H9 (cell line): ENCODE measurements at regions not wholly inside any gene's neighbourhood (a gene's known extent, or its start where the extent isn't known, plus 50 kb on each side); places are given as distances from the start of the nearest gene placed in this dataset.

Experiments
- DNase-seq: peaks from one replicate; pipeline ENCODE4 v3.0.0-alpha.2; 2017
- H2AFZ ChIP-seq: one replicate; pipeline ENCODE4 v1.6.1; 2013; ENCODE audit warnings: mild to moderate bottlenecking, low read length, control low read depth, moderate library complexity
- H2AK5ac ChIP-seq: 2 replicates; pipeline ENCODE4 v1.6.1; 2013; ENCODE audit warnings: low read length, control low read depth, mixed read lengths; ENCODE audit not compliant: insufficient read length
- H2BK120ac ChIP-seq: one replicate; pipeline ENCODE4 v1.6.1; 2013; ENCODE audit warnings: low read depth, mild to moderate bottlenecking, low read length, control low read depth, inconsistent platforms; ENCODE audit not compliant: poor library complexity, severe bottlenecking
- H2BK12ac ChIP-seq: 2 replicates; pipeline ENCODE4 v1.6.1; 2013; ENCODE audit warnings: low read length, control low read depth, mixed read lengths, low read depth; ENCODE audit not compliant: insufficient read length
- H2BK15ac ChIP-seq: 2 replicates; pipeline ENCODE4 v1.6.1; 2013; ENCODE audit warnings: low read depth, low read length, control low read depth
- H2BK20ac ChIP-seq: one replicate; pipeline ENCODE4 v1.6.1; 2013; ENCODE audit warnings: low read depth, mild to moderate bottlenecking, low read length, control low read depth, inconsistent platforms; ENCODE audit not compliant: poor library complexity, severe bottlenecking
- H2BK5ac ChIP-seq: 2 replicates; pipeline ENCODE4 v1.6.1; 2013; ENCODE audit warnings: low read length, control low read depth, mixed read lengths; ENCODE audit not compliant: insufficient read length
- H3K14ac ChIP-seq: 2 replicates; pipeline ENCODE4 v1.6.1; 2013; ENCODE audit warnings: low read length, control low read depth; ENCODE audit not compliant: insufficient read depth
- H3K18ac ChIP-seq: 2 replicates; pipeline ENCODE4 v1.6.1; 2013; ENCODE audit warnings: low read depth, mild to moderate bottlenecking, mixed read lengths, low read length, control low read depth; ENCODE audit not compliant: insufficient read length
- H3K23ac ChIP-seq: 2 replicates; pipeline ENCODE4 v1.6.1; 2013; ENCODE audit warnings: low read length, control low read depth, mixed read lengths, low read depth; ENCODE audit not compliant: insufficient read length
- H3K23me2 ChIP-seq: 2 replicates; pipeline ENCODE4 v1.6.1; 2013; ENCODE audit warnings: low read depth, mild to moderate bottlenecking, mixed read lengths, low read length, control low read depth; ENCODE audit not compliant: insufficient read length, poor library complexity, severe bottlenecking
- H3K27ac ChIP-seq: 2 replicates; pipeline ENCODE4 v1.5.1; 2013; ENCODE audit warnings: low read length, control low read depth, mixed read lengths, low read depth; ENCODE audit not compliant: insufficient read length
- H3K27me3 ChIP-seq: 2 replicates; pipeline ENCODE4 v1.6.1; 2013; ENCODE audit warnings: low read length, control low read depth, inconsistent platforms; ENCODE audit not compliant: insufficient read depth
- H3K4ac ChIP-seq: 2 replicates; pipeline ENCODE4 v1.6.1; 2013; ENCODE audit warnings: low read depth, mild to moderate bottlenecking, control low read depth, inconsistent platforms, low read length, moderate library complexity
- H3K4me1 ChIP-seq: 2 replicates; pipeline ENCODE4 v1.6.1; 2013; ENCODE audit warnings: low read length, control low read depth, inconsistent platforms; ENCODE audit not compliant: insufficient read depth
- H3K4me2 ChIP-seq: 2 replicates; pipeline ENCODE4 v1.6.1; 2013; ENCODE audit warnings: low read length, control low read depth, mixed read lengths; ENCODE audit not compliant: insufficient read length, insufficient read depth
- H3K56ac ChIP-seq: 2 replicates; pipeline ENCODE4 v1.6.1; 2013; ENCODE audit warnings: low read depth, mild to moderate bottlenecking, mixed read lengths, low read length, control low read depth; ENCODE audit not compliant: insufficient read length
- H3K79me1 ChIP-seq: 2 replicates; pipeline ENCODE4 v1.6.1; 2013; ENCODE audit warnings: low read depth, mild to moderate bottlenecking, moderate library complexity, low read length, control low read depth, inconsistent platforms; ENCODE audit not compliant: insufficient read depth, poor library complexity, severe bottlenecking
- H3K79me2 ChIP-seq: 2 replicates; pipeline ENCODE4 v1.6.1; 2013; ENCODE audit warnings: low read length, control low read depth, inconsistent platforms; ENCODE audit not compliant: insufficient read depth
- H3K9ac ChIP-seq: 2 replicates; pipeline ENCODE4 v1.6.1; 2013; ENCODE audit warnings: low read length, control low read depth, mixed read lengths; ENCODE audit not compliant: insufficient read length; ENCODE audit errors: extremely low read depth
- H3K9me3 ChIP-seq: one replicate; pipeline ENCODE4 v1.6.1; 2013; ENCODE audit warnings: low read depth, low read length, inconsistent platforms; ENCODE audit not compliant: control insufficient read depth
- H3T11ph ChIP-seq: one replicate; pipeline ENCODE4 v1.6.1; 2013; ENCODE audit warnings: mild to moderate bottlenecking, low read length, control low read depth, inconsistent platforms
- H4K20me1 ChIP-seq: one replicate; pipeline ENCODE4 v1.6.1; 2013; ENCODE audit not compliant: control insufficient read depth, insufficient read length, insufficient read depth
- H4K5ac ChIP-seq: 2 replicates; pipeline ENCODE4 v1.6.1; 2013; ENCODE audit warnings: low read depth, mild to moderate bottlenecking, mixed read lengths, low read length, control low read depth; ENCODE audit not compliant: insufficient read length
- H4K8ac ChIP-seq: replicated peaks from 2 replicates; pipeline ENCODE4 v1.6.1; 2013; ENCODE audit warnings: low read length, control low read depth, mixed read lengths, low read depth; ENCODE audit not compliant: insufficient read length
- H4K91ac ChIP-seq: 2 replicates; pipeline ENCODE4 v1.6.1; 2013; ENCODE audit warnings: low read depth, mild to moderate bottlenecking, moderate library complexity, mixed read lengths, low read length, control low read depth; ENCODE audit not compliant: insufficient read length
- H3K27ac Mint-ChIP-seq, 3 experiments: 2 replicates in 2 of 3; 3 replicates in 1 of 3; pipeline ENCODE4 v1.8.0; 2020 to 2021; ENCODE audit warnings: mixed read lengths in 3 of 3, mild to moderate bottlenecking in 1 of 3, moderate library complexity in 1 of 3
- H3K27me3 Mint-ChIP-seq: 2 replicates; pipeline ENCODE4 v1.8.0; 2021; ENCODE audit warnings: low read depth, mild to moderate bottlenecking, moderate library complexity, mixed read lengths
- H3K36me3 Mint-ChIP-seq, 3 experiments: 2 replicates in 2 of 3; 3 replicates in 1 of 3; pipeline ENCODE4 v1.8.0; 2020 to 2021; ENCODE audit warnings: low read depth in 3 of 3, mixed read lengths in 3 of 3; ENCODE audit not compliant: insufficient read depth in 1 of 3
- H3K4me1 Mint-ChIP-seq, 2 experiments: 2 replicates each; pipeline ENCODE4 v1.8.0; 2020; ENCODE audit warnings: mixed read lengths in 2 of 2
- H3K4me3 Mint-ChIP-seq, 2 experiments: 2 replicates in 1 of 2; 3 replicates in 1 of 2; pipeline ENCODE4 v1.8.0; 2020 to 2021; ENCODE audit warnings: mild to moderate bottlenecking in 2 of 2, mixed read lengths in 2 of 2, moderate library complexity in 1 of 2
- H3K9me3 Mint-ChIP-seq, 2 experiments: 2 replicates in 1 of 2; 3 replicates in 1 of 2; pipeline ENCODE4 v1.8.0; 2020; ENCODE audit warnings: mild to moderate bottlenecking in 2 of 2, mixed read lengths in 2 of 2, moderate library complexity in 1 of 2
- CTCF ChIP-seq: fragments of 200-600 bp; sonication (generic); conservative IDR thresholded peaks from 3 replicates; pipeline ENCODE4 v1.8.0; 2021; ENCODE audit warnings: antibody characterized with exemption, mild to moderate bottlenecking
- WGBS: extraction: QIAGEN DNeasy Blood & Tissue Kit; methylation state at CpG from one replicate; pipeline ENCODE4 v1.1.7; 2013; ENCODE audit warnings: missing lambda C conversion rate, low lambda C conversion rate, mixed read lengths; ENCODE audit not compliant: insufficient read length; ENCODE audit errors: extremely low coverage; 5-methylcytosine and 5-hydroxymethylcytosine counted together

DNA sequence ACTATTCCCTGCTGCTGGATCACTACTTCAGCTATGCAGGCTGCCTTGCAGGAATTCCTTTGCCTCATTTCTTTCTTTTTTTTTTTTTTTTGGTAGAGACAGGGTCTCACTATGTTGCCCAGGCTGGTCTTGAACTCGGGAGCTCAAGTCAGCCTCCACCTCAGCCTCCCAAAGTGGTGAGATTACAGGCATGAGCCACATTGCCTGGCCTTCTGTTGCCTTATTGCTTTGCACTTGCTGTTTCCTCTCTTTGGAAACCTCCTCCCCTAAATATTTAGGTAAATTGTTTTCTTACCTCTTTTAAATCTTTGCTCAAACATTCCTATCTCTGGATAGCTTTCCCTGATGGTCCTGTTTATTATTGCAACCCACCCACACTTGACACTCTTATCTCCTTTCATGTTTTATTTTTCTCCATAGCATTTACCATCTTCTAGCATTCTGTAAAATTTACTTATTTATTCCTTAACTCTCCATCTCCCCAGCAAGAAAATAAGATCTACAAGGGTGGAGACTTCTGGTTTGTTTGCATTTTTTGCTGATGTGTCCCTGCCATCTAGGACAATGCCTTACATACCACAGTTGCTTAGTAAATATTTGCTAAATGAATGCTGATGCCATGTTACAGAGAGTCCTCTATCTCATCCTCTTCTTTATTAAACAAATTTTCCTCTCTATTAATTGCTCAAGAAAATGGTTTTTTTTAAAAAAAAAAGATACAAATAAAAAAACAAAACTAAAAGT lies 134.8 kb downstream of the P2RY1 start:
- WGBS = no CpG with 5 or more reads among the region's 1 CpG
- Histone ChIP-seq H3K9me3 (no peaks in the 10 kb centered on the region), H4K20me1 (no peaks in the 10 kb centered on the region)

More for the DNA sequence above, 134.8 kb downstream of the P2RY1 start:
- Mint-ChIP-seq H3K9me3 (peaks cover 5 to 8% of the 10 kb centered on the region in 2 experiments; a peak in 3 of 5 replicates), H3K4me1 (peaks cover 6 to 7% of the 10 kb centered on the region in 2 experiments), H3K4me3 (no peak overlapping the region), H3K27ac (peak overlapping the region in 2 of 3 experiments; percentile 0 to 18; a peak in 2 of 7 replicates), H3K36me3 (peaks cover 0 to 8% (median 4%) of the 10 kb centered on the region in 3 experiments; a peak in 3 of 7 replicates), H3K27me3 (no peaks in the 10 kb centered on the region)
- H2BK15ac ChIP-seq = no peak overlapping the region
- H2BK5ac ChIP-seq = no peak overlapping the region
- no peaks in the 10 kb centered on the region for H3K79me2 ChIP-seq
- H3K9ac ChIP-seq = no peak overlapping the region
- no peak for TF ChIP-seq CTCF
- no peaks in the 10 kb centered on the region for H3K27me3 ChIP-seq
- no peak overlapping the region for H3K4me2 ChIP-seq
- no peak overlapping the region for H3K4ac ChIP-seq
- no peak overlapping the region for H3K27ac ChIP-seq
- no peak overlapping the region for H3K14ac ChIP-seq
- no peak overlapping the region for H3T11ph ChIP-seq
- no peaks in the 10 kb centered on the region for H3K79me1 ChIP-seq
- H3K4me1 ChIP-seq = no peaks in the 10 kb centered on the region; the same call in 1 of the 2 replicates
- no peak overlapping the region for H2AK5ac ChIP-seq
- no peak overlapping the region for H2BK20ac ChIP-seq
- H2AFZ ChIP-seq = no peak overlapping the region
- no peaks in the 10 kb centered on the region for H3K23me2 ChIP-seq
- no peak overlapping the region for H2BK120ac ChIP-seq
- H4K8ac ChIP-seq = no peak overlapping the region
- no peak overlapping the region for H3K56ac ChIP-seq
- H4K5ac ChIP-seq = no peak overlapping the region
- no peak overlapping the region for H4K91ac ChIP-seq
- no peak overlapping the region for H3K18ac ChIP-seq
- no peak overlapping the region for H3K23ac ChIP-seq
- no peak for DNase-seq
- H2BK12ac ChIP-seq = no peak overlapping the region
